Frontal cortex (tissue), 3 donors: ENCODE measurements at regions not wholly inside any gene's neighbourhood (a gene's known extent, or its start where the extent isn't known, plus 50 kb on each side); places are given as distances from the start of the nearest gene placed in this dataset.
"Not testable (repeated sequence)": the region's sequence is repeated elsewhere in the genome, so short reads cannot be mapped to it uniquely, and the experiment has no call there.

Experiments used
- DNase-seq, 2 donors: peaks; one replicate each; pipeline ENCODE4 v3.0.0; 2012; ENCODE audit warnings: low spot score in 2 of 2
- FAIRE-seq: peaks from 2 replicates; lab custom pipeline; 2012; peaks lifted over from hg19 to GRCh38; lab: Jason Lieb, UNC
- donor health status: control.
- donor health status: control.
- donor health status: control.

DNA sequence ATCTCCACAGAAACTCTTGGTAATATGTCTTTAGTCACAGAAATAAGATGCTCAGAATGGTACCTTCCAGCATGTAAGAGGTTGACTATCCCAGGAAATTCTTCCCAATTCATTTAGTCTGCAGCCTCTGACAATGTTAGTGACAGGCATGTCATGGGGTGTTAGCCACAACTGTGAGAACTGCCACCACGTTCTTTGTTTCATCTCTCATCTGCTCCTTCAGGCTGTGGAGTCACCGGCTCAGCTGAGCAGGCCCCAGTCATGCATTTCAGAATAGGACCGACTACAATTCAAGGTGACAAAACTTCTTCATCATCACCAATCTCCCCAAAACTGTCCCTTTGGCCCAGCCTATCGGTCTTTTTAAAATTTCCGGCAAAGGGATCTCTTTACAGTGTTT, 167.5 kb downstream of the AKAIN1 start:
- DNase-seq (no peak), FAIRE-seq (no peak)

- no peak for DNase-seq
Measured at GRCh38 chr18:5024741-5025140, 172.3 kb downstream of the AKAIN1 start.

GRCh38 chr18:5021558-5021957, 175.5 kb downstream of the AKAIN1 start:
- DNase-seq, result no peak
- FAIRE-seq, result no peak

More at GRCh38 chr18:5024741-5025140, 172.3 kb downstream of the AKAIN1 start:
- FAIRE-seq, result no peak

DNA sequence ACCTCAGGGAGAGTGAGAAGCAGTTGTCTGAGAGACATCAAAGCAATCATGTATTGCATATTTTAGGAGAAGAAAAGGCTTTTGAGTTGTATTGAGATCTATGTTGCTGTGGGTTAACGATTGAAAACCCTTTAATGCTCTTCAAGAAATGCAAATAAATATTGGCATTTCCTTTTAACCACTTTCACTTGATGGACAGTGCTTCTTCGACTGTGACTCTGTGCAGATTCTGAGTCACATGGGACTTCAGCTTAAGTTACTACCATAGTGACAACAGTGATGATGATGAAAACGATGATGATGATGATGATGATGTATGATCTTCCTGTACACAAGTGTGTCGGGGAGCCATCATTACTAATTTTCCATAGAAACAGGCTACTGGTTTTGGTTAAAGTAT, 181.8 kb downstream of the AKAIN1 start:
- DNase-seq (no peak), FAIRE-seq (no peak)

DNA sequence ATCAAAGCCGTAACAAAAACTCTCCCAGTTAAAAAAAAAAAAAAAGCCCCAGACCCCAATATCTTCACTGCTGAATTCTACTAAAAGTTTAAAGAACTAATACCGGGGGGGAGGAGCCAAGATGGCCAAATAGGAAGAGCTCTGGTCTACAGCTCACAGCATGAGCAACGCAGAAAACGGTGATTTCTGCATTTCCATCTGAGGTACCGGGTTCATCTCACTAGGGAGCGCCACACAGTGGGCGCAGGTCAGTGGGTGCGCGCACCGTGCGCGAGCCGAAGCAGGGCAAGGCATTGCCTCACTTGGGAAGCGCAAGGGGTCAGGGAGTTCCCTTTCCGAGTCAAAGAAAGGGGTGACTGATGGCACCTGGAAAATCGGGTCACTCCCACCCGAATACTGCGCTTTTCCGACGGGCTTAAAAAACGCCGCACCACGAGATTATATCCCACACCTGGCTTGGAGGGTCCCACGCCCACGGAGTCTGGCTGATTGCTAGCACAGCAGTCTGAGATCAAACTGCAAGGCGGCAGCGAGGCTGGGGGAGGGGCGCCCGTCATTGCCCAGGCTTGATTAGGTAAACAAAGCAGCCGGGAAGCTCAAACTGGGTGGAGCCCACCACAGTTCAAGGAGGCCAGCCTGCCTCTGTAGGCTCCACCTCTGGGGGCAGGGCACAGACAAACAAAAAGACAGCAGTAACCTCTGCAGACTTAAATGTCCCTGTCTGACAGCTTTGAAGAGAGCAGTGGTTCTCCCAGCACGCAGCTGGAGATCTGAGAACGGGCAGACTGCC, 192.8 kb downstream of the AKAIN1 start:
- not testable (repeated sequence) for FAIRE-seq, DNase-seq

DNA sequence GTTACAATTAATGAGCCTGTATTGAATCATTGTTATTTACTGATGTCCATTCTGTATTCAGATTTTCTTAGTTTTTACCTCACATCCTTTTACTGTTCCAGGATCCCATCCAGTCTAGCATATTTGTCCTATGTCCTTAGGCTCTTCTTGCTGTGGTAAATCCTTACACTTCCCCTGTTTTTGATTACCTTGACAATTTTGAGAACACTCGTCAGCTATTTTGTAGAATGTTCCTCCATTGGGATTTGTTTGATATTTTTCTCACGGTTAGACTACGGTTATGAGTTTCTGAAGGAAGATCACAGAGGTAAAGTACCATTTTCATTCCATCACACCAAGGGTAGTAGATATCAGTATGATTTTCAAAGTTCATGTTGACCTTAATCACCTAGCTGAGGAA, 202.3 kb downstream of the AKAIN1 start:
- FAIRE-seq, result no peak
- DNase-seq, result no peak

GRCh38 chr18:4987452-4988405, 209.3 kb downstream of the AKAIN1 start:
- no peak for FAIRE-seq
- no peak for DNase-seq

DNA sequence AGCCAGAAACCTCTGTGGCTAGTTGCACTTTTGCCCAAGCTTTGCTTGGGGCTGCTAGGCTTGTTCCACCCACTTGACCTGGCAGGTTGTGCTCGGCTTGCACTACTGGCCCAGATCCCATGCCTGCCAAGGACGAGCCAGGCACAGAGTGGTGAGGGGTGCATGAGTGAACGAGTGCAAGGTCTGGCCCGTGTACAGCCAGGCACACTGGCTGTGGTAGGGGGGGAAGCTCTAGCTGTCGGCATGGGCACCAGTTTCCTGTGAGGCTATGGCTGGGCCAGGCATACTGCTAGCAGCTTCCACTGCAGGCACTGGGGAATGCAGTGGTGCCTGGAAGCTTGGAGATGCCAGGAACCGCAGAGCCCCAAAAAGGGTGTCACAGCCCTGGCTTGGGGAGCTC, 210.4 kb downstream of the AKAIN1 start:
- DNase-seq, result no peak
- no peak for FAIRE-seq

DNA sequence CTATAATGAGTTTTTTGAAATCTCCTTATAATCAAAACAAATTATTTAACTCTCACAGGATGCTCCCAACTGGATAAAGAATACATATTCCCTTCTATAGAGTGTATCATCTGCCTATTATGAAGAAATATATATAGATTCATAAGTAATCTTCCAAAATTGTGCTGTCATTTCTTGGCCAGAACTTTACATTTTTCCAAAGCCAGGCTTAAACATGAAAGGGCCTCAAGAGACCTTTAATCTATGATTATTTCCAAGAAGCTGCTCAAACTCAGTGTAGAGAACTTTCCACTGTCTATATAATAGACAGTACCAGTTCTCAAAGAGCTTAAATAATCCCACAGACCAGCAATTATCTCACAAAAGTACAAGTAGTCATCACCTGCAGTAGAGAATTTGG, 211.0 kb downstream of the AKAIN1 start:
- DNase-seq (no peak), FAIRE-seq (no peak)

DNA sequence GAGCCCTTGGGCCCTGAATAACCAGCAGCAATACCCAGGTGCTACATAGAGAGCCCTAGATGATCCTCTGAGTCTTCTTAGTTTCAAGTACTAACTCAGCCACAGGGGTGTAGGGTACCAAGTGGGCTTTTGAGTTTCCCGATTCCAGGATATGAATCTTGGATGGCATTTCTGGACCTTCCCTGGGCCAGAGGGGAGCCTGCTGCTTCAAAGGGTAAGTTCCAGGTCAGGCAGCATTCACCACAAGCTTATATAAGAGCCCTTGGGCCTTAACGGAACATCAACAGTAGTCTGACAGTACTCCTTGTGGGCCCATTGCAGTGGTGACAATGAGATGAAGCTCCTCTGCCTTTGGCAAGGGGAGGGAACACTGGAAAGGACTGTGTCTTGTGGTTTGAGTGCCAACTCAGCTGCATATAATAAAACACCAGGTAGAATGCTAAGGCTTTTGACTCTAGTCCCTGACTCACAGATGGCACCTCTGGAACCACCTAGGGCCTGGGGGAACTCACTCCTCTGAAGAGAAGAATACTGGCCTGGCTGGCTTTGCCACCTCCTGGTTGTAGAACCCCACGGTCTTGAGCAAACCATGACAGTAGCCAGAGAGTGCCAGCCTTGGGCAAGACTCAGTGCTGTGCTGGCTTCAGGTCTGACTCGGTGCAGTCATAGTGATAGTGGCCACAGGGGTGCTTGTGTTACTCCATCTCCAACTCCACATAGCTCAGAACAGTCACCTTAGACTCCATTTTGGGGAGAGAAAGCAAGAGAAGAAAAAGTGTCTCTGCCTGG, 235.7 kb downstream of the AKAIN1 start:
- DNase-seq (no peak), FAIRE-seq (no peak)

DNA sequence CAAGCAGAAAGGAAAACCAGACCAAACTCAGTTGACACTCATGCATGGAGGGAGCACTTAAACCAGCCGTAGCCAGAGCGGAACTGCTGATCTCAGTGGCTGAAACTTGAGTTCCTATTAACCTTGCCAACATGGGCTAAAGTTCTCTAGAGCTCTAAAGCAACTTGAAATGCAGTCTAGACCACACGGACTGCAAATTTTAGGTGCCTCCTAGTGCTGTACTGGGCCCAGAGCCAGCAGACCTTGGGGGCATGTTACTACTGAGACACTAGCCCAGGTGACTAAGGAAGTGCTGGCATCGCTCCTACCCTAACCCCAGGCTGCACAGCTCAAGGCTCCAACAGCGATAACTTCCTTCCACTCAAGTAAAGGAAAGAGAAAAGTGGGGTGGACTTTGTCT, 236.5 kb downstream of the AKAIN1 start:
- DNase-seq (no peak), FAIRE-seq (no peak)

DNA sequence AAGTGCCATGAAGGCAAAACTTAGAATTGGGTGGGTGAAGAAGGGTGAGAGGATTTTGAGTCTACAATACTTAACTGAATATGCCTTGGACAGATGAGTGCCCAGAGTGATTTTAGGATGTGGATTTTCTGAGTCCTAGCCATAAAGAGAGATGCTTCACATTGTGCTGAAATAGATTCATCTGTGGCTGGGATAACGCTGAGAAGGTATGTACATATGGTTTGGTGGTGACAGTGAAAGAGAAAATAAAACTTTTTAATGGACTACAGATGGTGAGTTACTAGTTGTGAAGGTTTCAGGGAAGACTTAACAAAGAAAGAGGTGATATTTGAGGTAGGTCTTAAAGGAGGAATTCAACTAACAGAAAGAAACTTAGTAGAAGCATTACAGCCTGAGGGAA, 265.8 kb downstream of the AKAIN1 start:
- no peak for DNase-seq
- no peak for FAIRE-seq

- no peak for FAIRE-seq
- no peak for DNase-seq
Measured at GRCh38 chr18:4921548-4921947, 275.5 kb downstream of the AKAIN1 start.

DNA sequence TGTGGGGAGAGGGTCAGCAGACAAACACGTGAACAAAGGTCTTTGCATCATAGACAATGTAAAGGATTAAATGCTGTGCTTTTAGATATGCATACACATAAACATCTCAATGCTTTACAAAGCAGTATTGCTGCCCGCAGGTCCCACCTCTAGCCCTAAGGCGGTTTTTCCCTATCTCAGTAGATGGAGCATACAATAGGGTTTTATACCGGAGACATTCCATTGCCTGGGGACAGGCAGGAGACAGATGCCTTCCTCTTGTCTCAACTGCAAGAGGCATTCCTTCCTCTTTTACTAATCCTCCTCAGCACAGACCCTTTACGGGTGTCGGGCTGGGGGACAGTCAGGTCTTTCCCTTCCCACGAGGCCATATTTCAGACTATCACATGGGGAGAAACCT, 279.5 kb downstream of the AKAIN1 start:
- not testable (repeated sequence) for FAIRE-seq, DNase-seq

DNA sequence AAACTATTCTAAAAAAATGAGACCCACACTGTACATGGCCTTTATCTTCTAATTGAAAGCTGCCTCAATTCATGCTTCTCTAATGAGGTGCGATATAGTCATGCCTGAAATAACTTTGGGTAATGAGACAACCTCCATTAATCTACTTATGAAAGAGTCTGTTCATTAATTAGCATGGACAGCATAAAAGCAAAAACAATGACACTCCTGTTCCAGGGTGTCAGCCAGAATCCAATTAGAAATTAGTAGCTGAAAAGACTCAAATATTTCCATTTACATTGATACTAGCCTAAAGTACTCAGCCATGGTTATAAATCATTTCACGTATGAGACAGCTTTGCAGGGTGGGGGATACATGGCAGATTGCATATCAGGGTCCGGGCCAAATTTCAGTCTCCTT, 288.7 kb downstream of the AKAIN1 start:
- DNase-seq (peak in 1 of 2 donors; percentile 7), FAIRE-seq (no peak)

- FAIRE-seq (no peak), DNase-seq (no peak)
Measured at GRCh38 chr18:4906856-4907255, 290.2 kb downstream of the AKAIN1 start.

DNA sequence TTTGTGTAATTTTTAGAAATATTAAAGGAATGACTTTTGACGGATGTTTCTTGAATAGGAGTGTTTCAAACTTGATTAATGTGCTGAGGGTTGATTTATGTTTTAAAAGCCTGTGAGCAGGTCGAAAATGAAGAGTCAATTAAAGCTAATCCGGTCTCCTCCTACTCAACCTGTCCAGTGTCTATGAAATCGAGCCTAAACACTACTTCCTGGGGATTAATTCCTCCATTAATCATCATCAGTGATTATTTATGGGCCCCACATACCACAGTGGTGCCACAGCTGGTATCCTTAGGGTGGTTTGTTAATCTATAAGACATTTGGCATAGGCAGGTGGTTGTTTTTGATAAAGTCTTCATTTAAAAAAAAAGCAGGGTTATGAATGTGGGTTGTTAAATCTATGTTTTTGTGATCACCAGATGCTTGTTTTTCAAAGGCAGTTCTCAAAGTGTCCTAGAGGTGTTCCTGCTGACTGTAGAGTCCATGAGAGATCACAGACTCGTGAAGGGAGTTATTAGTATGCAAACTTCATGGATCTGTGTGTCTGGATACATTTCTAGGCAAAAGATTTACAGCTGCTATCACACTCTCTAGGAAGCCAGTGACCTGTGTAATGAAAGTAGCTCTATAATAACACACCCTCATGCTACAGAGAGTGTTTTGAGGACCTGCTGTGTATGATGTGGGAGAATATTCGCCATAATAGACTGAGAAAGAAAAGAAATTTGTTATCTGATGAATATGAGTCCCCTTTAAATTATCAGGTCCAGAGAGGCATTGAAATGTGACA, 308.6 kb downstream of the AKAIN1 start:
- FAIRE-seq, result no peak
- no peak for DNase-seq

- DNase-seq (no peak), FAIRE-seq (no peak)
Measured at GRCh38 chr18:4878480-4878879, 318.6 kb downstream of the AKAIN1 start.

DNA sequence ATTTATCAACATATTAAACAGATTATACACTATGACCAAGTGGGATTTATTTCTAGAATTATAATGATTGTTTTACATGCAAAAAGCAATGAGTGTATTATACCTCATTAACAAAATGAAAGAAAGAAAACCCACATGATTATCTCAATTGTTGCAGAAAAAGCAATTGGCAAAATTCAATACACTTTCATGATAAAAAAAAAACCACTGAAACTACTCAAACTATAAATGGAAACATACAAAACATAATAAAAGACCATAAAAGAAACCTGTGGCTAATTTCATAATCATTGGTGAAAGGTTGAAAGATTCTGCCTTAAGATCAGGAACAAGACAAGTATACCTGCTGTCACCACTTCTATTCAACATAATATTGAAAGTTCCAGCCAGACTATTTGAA, 325.9 kb downstream of the AKAIN1 start:
- no peak for DNase-seq
- FAIRE-seq, result no peak
